T-cell (primary cell): ENCODE measurements at regions not wholly inside any gene's neighbourhood (a gene's known extent, or its start where the extent isn't known, plus 50 kb on each side); places are given as distances from the start of the nearest gene placed in this dataset.

ENCODE experiments used
- ATAC-seq, 4 experiments: fragments of 200-7000 bp in 3 of 4; fragments of 150-1000 bp in 1 of 4; cut with Tn5 transposase; replicated peaks in 1 of 4; 1 replicate in 3 of 4; 2 replicates in 1 of 4; pipeline ENCODE4 v1.10.0; 2021; ENCODE audit warnings: moderate library complexity in 3 of 4, mild to moderate bottlenecking in 2 of 4, moderate number of reproducible peaks in 1 of 4
- CTCF ChIA-PET, 2 donors: fragments of 300-600 bp; sonication (Branson Sonifier 250); formaldehyde crosslinking; loops; one replicate each; lab custom pipeline; 2022; ENCODE audit warnings: antibody characterized with exemption in 2 of 2; lab: Charles Lee
- POLR2A ChIA-PET, 2 donors: fragments of 300-600 bp; sonication (Branson Sonifier 250); formaldehyde crosslinking; loops; one replicate each; lab custom pipeline; 2022; ENCODE audit warnings: antibody characterized with exemption in 2 of 2; lab: Charles Lee
- DNase-seq, 35 experiments: peaks; one replicate each; pipeline versions ENCODE4 v3.0.0 to v3.0.0-alpha.2; 2013 to 2023
- H3K27ac ChIP-seq: one replicate; pipeline ENCODE4 v1.5.1; 2013; ENCODE audit warnings: low read length
- H3K27me3 ChIP-seq, 2 experiments: replicated peaks in 1 of 2; 1 replicate in 1 of 2; 2 replicates in 1 of 2; pipeline versions ENCODE4 v1.6.1 to v1.7.0; 2013; ENCODE audit warnings: low read length in 1 of 2, mixed read lengths in 1 of 2; ENCODE audit not compliant: control insufficient read depth in 2 of 2, insufficient read depth in 2 of 2; ENCODE audit errors: extremely low read depth in 1 of 2
- H3K36me3 ChIP-seq, 2 donors: 1 replicate in 1 of 2; 2 replicates in 1 of 2; pipeline versions ENCODE4 v1.6.1 to v1.7.0; 2013; ENCODE audit warnings: low read length in 1 of 2; ENCODE audit not compliant: control insufficient read depth in 2 of 2, insufficient read depth in 1 of 2; ENCODE audit errors: extremely low read depth in 1 of 2
- H3K4me1 ChIP-seq, 2 experiments: 1 replicate in 1 of 2; 2 replicates in 1 of 2; pipeline versions ENCODE4 v1.6.1 to v1.7.0; 2013; ENCODE audit warnings: low read length in 2 of 2, mixed read lengths in 1 of 2; ENCODE audit not compliant: insufficient read depth in 2 of 2, control insufficient read depth in 1 of 2; ENCODE audit errors: extremely low read depth in 1 of 2
- H3K4me3 ChIP-seq, 2 donors: 1 replicate in 1 of 2; 2 replicates in 1 of 2; pipeline versions ENCODE4 v1.5.1 to v1.7.0; 2013; ENCODE audit warnings: mild to moderate bottlenecking in 2 of 2, low read length in 1 of 2, moderate library complexity in 1 of 2; ENCODE audit not compliant: control insufficient read depth in 1 of 2; ENCODE audit errors: extremely low read depth in 1 of 2
- H3K9me3 ChIP-seq: 2 replicates; pipeline ENCODE4 v1.7.0; 2013
- H3K27ac Mint-ChIP-seq, 2 donors: one replicate each; pipeline ENCODE4 v1.8.0; 2020 to 2021; ENCODE audit warnings: mild to moderate bottlenecking in 2 of 2, mixed read lengths in 2 of 2
- H3K27me3 Mint-ChIP-seq, 2 donors: one replicate each; pipeline ENCODE4 v1.8.0; 2021 to 2022; ENCODE audit warnings: mixed read lengths in 2 of 2
- H3K36me3 Mint-ChIP-seq: one replicate; pipeline ENCODE4 v1.8.0; 2021; ENCODE audit warnings: mixed read lengths
- H3K4me1 Mint-ChIP-seq, 3 donors: one replicate each; pipeline ENCODE4 v1.8.0; 2020 to 2022; ENCODE audit warnings: mixed read lengths in 3 of 3, mild to moderate bottlenecking in 1 of 3
- H3K4me3 Mint-ChIP-seq, 3 donors: one replicate each; pipeline ENCODE4 v1.8.0; 2020 to 2022; ENCODE audit warnings: mild to moderate bottlenecking in 3 of 3, mixed read lengths in 3 of 3, moderate library complexity in 3 of 3
- H3K9me3 Mint-ChIP-seq, 3 donors: one replicate each; pipeline ENCODE4 v1.8.0; 2020 to 2022; ENCODE audit warnings: mixed read lengths in 3 of 3
- WGBS: methylation state at CpG from one replicate; pipeline ENCODE4 v1.1.5; 2013; ENCODE audit warnings: missing lambda C conversion rate; ENCODE audit not compliant: insufficient coverage; 5-methylcytosine and 5-hydroxymethylcytosine counted together

DNA sequence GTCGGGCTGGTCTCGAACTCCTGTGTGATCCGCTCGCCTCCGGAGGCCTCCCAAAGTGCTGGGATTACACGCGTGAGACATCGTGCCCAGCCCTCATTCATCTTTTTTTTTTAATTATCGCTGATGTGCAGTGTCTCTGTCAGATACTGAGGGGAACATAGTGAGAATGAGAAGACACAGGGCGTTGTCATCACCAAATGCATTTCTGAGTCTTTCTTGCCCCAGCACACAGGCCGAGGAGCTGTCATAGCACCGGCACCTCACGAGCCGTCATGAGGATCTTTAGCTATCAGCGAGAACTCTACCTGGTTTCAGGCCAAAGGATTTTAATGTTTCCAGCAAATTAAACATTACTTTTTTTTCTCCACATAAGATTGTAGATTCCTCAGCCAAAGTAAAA is 548.0 kb upstream of the SOX11 start:
- Histone ChIP-seq H3K9me3 (no peaks in the 10 kb centered on the region), H3K4me1 (no peaks in the 10 kb centered on the region), H3K36me3 (no peaks in the 10 kb centered on the region), H3K4me3 (no peak overlapping the region), H3K27me3 (no peaks in the 10 kb centered on the region), H3K27ac (no peak overlapping the region)
- Mint-ChIP-seq H3K9me3 (peaks cover 17 to 21% (median 20%) of the 10 kb centered on the region in 3 donors), H3K4me1 (no peaks in the 10 kb centered on the region), H3K27me3 (no peaks in the 10 kb centered on the region), H3K4me3 (no peak overlapping the region), H3K36me3 (no peaks in the 10 kb centered on the region), H3K27ac (no peak overlapping the region)
- ATAC-seq, result no peak
- 92% methylated on average over 15 of the region's 15 CpGs for WGBS
- CTCF ChIA-PET, result no interaction called here
- POLR2A ChIA-PET, result no interaction called here
- DNase-seq, result no peak

DNA sequence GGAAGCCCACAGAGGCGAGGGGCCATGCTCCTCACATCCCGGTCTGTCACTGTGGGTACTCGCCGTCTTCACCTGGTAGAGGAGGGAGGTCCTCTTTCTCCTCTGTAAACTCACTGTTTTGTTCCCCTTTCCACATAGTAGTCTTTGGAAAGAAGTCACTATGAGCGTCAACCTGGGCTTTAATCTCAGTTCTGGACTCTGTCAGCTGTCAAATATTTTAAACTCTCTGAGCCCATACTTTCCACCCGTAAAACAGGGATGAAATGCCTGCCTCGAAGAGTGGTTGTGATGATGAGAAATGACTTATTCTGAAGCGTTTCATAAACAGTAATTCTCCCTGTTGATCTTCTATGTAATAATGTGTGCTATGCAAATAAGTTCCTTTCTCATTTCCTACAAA is 547.1 kb upstream of the SOX11 start:
- no CpG with 5 or more reads among the region's 8 CpGs for WGBS
- ChIA-PET POLR2A (no interaction called here), CTCF (no interaction called here)
- Histone ChIP-seq H3K4me3 (no peak overlapping the region), H3K4me1 (no peaks in the 10 kb centered on the region), H3K36me3 (no peaks in the 10 kb centered on the region), H3K9me3 (no peaks in the 10 kb centered on the region), H3K27me3 (no peaks in the 10 kb centered on the region), H3K27ac (no peak overlapping the region)
- Mint-ChIP-seq H3K9me3 (peaks cover 12 to 27% (median 18%) of the 10 kb centered on the region in 3 donors), H3K4me3 (no peak overlapping the region), H3K36me3 (no peaks in the 10 kb centered on the region), H3K27me3 (no peaks in the 10 kb centered on the region), H3K27ac (no peak overlapping the region), H3K4me1 (no peaks in the 10 kb centered on the region)
- ATAC-seq, result no peak
- no peak for DNase-seq

DNA sequence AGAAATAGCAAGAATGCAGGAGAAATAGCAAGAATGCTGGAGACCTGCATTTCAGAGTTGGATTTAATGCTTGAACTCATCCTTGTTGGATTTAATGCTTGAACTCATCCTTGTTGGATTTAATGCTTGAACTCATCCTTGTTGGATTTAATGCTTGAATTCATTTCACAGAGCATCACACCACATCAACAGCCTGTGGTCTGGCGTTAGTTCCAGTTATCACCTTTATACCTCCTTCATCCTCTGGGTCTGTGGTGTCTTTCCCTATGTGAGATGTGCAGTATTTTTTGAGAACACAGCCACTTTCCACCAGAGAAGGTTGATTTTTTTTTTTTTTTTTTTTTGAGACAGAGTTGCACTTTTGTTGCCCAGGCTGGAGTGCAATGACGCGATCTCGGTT is 546.4 kb upstream of the SOX11 start:
- no peaks in the 10 kb centered on the region for H3K9me3 ChIP-seq

DNA sequence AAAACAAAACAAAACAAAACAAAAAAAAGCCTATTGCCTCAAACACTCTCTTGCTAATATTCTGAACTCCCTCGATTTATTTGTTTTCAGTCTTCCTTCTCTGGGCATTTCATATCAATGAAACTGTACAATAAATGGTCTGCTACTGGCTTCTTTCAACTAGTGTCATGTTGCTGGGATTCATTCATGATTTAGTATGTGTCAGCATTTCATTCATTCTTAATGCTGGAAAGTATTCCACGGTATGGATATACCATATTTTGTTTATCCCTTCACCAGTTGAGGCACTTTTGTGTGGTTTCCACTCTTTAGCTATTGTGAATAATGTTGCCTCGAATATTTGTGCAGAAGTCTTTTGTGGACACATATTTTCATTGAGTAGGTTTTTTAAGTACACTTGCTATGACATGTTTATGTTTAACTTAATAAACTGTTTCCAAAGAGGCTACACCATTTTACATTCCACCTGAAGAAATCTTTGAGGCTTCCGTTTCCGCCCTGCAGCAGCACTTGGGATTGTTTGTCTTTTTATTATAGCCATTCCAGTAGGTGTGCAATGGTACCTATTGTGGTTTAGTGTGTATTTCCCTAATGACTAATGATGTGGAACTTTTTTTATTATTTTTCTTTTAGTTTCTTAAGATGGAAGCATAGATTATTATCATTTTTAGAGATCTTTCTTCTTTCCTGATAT is 543.6 kb upstream of the SOX11 start:
- H3K27me3 Mint-ChIP-seq, result no peaks in the 10 kb centered on the region
- H3K4me1 ChIP-seq, result no peaks in the 10 kb centered on the region
- DNase-seq (no peak), ATAC-seq (no peak)
- no peak overlapping the region for H3K4me3 Mint-ChIP-seq
- no peak overlapping the region for H3K27ac ChIP-seq
- no peaks in the 10 kb centered on the region for H3K36me3 ChIP-seq
- CTCF ChIA-PET, result no interaction called here
- peaks cover 22 to 35% (median 29%) of the 10 kb centered on the region in 3 donors for H3K9me3 Mint-ChIP-seq
- POLR2A ChIA-PET, result no interaction called here
- H3K27me3 ChIP-seq, result no peaks in the 10 kb centered on the region
- H3K36me3 Mint-ChIP-seq, result no peaks in the 10 kb centered on the region
- no CpG with 5 or more reads among the region's 5 CpGs for whole genome bisulfite sequencing
- H3K27ac Mint-ChIP-seq, result no peak overlapping the region
- H3K4me3 ChIP-seq, result no peak overlapping the region
- H3K4me1 Mint-ChIP-seq, result no peaks in the 10 kb centered on the region
- no peaks in the 10 kb centered on the region for H3K9me3 ChIP-seq

More for the DNA sequence above, 546.4 kb upstream of the SOX11 start:
- Mint-ChIP-seq H3K27me3 (no peaks in the 10 kb centered on the region), H3K4me3 (no peak overlapping the region), H3K36me3 (no peaks in the 10 kb centered on the region), H3K4me1 (no peaks in the 10 kb centered on the region), H3K9me3 (peaks cover 12 to 27% (median 19%) of the 10 kb centered on the region in 3 donors), H3K27ac (no peak overlapping the region)
- ChIA-PET CTCF (no interaction called here), POLR2A (no interaction called here)
- Histone ChIP-seq H3K4me3 (no peak overlapping the region), H3K4me1 (no peaks in the 10 kb centered on the region), H3K27ac (no peak overlapping the region), H3K36me3 (no peaks in the 10 kb centered on the region), H3K27me3 (no peaks in the 10 kb centered on the region)
- DNase-seq (no peak), ATAC-seq (no peak)
- WGBS, result no CpG with 5 or more reads among the region's 4 CpGs

DNA sequence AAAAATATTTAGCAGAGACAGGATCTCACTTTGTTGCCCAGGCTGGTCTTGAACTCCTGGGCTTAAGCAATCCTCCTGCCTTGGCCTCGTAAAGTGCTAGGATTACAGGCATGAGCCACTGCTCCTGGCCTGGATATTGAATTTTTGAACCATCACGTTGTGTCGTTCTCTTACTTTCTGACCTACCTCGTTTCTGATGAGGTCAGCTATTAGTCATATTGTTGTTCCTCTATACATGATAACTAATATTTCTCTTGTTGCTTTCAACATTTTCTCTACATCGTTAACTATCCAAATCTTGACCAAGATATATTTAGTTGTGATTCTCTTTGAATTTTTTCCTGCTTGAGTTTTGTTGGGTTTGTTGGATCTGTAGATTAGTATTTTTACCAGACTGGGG is 541.3 kb upstream of the SOX11 start:
- CTCF ChIA-PET, result no interaction called here
- Mint-ChIP-seq H3K9me3 (peaks cover 23 to 32% (median 29%) of the 10 kb centered on the region in 3 donors), H3K27ac (no peak overlapping the region), H3K4me1 (no peaks in the 10 kb centered on the region), H3K27me3 (no peaks in the 10 kb centered on the region), H3K4me3 (no peak overlapping the region), H3K36me3 (no peaks in the 10 kb centered on the region)
- H3K27ac ChIP-seq, result no peak overlapping the region
- WGBS, result 80% methylated on average over 1 of the region's 5 CpGs
- H3K9me3 ChIP-seq, result peaks cover 4% of the 10 kb centered on the region
- H3K4me1 ChIP-seq, result no peaks in the 10 kb centered on the region
- ATAC-seq, result no peak
- no peak for DNase-seq
- H3K27me3 ChIP-seq, result no peaks in the 10 kb centered on the region
- POLR2A ChIA-PET, result no interaction called here
- H3K36me3 ChIP-seq, result no peaks in the 10 kb centered on the region
- H3K4me3 ChIP-seq, result no peak overlapping the region

DNA sequence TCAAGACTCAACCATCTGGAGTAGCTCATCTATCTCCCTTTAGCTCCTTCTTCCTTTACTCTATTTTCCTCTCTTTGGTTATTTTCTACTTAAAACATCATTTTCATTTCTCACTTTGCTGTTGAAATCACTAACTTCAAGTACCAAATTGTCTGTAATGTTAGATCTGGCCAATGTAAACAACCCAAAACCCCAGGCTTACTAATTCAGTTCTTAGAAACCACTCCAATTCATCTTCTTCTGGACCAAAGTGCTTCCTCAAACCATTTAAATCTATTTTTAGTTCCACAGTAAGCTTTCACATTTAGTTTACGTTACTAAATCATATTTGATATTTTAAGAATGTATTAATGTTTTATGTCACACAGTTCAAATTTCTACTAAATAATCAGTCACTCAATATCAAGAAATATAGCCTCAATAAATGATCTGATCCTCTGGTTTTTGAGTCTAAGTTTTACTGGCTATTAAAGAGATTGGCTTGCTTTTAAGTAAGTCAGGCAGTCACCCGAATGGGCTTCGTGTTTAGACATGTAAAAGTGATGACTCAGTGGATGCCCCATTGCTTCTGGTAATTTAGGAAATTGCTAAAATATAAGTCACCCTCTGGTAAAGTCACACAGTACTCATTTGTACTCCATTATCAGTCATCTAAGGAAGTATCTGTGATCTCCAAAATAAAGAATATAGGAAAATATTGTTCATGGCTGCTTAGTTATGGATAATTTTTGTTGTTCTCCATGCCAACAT is 527.2 kb upstream of the SOX11 start:
- no peaks in the 10 kb centered on the region for H3K27me3 Mint-ChIP-seq

More for the DNA sequence above, 527.2 kb upstream of the SOX11 start:
- Histone ChIP-seq H3K27me3 (no peaks in the 10 kb centered on the region), H3K9me3 (no peaks in the 10 kb centered on the region), H3K36me3 (no peaks in the 10 kb centered on the region), H3K4me3 (no peak overlapping the region), H3K27ac (no peak overlapping the region), H3K4me1 (no peaks in the 10 kb centered on the region)
- no CpG with 5 or more reads among the region's 3 CpGs for WGBS
- POLR2A ChIA-PET, result no interaction called here
- CTCF ChIA-PET, result interaction anchor here in 1 of 2 donors (0.6 kb wide), 1 partner anchor 135 kb away, joined by 3 read pairs; no protein-coding TSS in a partner anchor
- no peak for DNase-seq
- Mint-ChIP-seq H3K9me3 (peaks cover 10 to 21% (median 17%) of the 10 kb centered on the region in 3 donors), H3K4me1 (no peaks in the 10 kb centered on the region), H3K36me3 (no peaks in the 10 kb centered on the region), H3K27ac (no peak overlapping the region), H3K4me3 (no peak overlapping the region)
- ATAC-seq, result no peak
